HG03159 (cell line): ENCODE measurements at regions not wholly inside any gene's neighbourhood (a gene's known extent, or its start where the extent isn't known, plus 50 kb on each side); places are given as distances from the start of the nearest gene placed in this dataset.

Source experiments
- ATAC-seq: cut with Tn5 transposase; IDR thresholded peaks from one replicate; pipeline ENCODE4 v1.9.1; 2021; ENCODE audit warnings: mild to moderate bottlenecking, moderate library complexity; ENCODE audit not compliant: unreplicated experiment

DNA sequence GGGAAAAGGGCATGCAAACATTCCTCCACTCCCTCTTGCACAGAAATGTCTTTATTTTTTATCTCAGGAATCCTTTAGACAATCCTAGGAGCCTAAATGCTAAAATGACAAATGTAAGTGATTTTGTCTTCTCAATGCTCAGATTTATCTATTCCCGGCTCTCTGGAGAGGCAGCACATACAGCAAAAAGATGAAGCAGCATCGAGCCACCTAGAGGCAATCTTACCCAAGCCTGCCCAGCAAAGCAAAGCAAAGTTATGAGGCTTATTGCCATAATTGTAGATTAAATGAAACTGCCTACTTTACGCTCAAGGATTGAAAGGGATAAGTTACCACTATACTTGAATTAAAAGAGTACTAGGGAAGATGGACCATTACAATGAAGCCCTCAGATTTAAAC lies 750.4 kb upstream of the NR2F2 start:
- ATAC-seq: no peak

DNA sequence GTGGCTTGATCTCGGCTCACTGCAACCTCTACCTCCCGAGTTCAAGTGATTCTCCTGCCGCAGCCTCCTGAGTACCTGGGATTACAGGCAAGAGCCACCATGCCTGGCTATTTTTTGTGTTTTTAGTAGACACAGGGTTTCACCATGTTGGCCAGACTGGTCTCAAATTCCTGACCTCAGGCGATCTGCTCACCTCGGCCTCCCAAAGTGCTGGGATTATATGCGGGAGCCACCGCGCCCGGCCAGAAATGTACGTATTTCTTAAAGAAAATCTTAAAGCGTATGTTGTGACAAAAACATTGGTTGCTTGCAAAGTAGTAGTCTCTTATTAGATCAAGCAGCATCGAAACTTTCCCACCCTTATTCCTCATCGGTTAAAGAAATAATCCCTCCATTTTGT lies 748.9 kb upstream of the NR2F2 start:
- ATAC-seq: no peak

DNA sequence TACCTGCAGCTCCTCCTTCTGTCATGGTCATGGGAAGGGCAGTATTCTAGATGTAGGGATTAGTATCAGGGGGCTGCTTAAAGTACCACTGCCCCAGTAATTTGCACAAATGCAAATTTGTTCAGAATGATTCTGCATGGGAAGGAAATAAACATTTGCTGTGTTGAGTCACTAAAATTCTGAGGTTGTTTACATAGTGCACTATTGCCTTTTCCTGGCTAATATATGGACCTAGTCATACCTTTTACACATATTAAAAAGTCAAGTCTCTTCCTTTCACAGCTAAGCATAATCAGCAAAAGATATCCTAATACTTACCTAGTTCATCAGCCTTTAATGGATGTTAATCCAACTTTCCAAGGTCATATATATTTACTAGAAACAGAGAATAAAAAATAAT lies 746.4 kb upstream of the NR2F2 start:
- ATAC-seq: no peak

DNA sequence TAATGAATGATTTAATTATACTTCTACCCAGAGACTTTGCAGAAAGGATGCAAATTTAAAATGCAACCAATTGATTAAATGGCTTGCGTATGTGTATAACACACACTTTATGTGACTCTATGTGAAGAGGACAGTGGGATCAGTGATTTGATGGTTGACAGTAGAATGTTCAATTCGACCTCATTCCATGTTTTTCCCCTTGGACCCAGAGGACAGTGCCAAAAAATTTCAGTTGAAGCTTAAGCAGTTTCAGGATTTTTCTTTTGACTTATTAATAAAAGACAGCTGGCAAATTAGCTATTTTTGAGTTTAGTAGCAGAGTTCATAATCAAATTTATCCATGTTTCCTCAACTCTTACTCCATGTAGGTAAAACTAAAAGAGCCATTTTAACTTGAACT lies 742.4 kb upstream of the NR2F2 start:
- no peak for ATAC-seq

DNA sequence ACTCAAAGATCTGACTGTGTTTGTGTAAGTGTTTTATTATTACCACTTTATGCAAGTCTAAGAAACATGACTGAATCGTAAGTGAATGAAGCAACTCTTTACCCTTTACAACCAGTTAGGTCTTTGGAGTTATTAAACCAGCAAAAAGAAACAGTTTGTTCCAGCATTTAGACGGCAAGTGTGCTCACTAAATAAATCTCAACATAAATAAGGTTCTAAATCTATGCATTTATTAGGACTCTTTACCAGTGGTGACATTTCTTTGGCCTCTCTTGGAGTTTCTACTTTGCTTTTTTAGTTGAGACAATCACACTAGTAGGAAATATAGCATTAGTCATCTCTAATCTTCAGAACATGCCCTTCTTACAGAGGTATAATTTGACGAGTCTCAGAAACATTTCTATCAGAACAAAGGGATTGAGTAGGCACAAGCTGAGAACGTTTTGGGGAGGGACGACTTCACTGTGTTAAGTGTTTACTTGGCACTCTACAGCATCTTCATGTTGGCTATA lies 739.9 kb upstream of the NR2F2 start:
- no peak for ATAC-seq

DNA sequence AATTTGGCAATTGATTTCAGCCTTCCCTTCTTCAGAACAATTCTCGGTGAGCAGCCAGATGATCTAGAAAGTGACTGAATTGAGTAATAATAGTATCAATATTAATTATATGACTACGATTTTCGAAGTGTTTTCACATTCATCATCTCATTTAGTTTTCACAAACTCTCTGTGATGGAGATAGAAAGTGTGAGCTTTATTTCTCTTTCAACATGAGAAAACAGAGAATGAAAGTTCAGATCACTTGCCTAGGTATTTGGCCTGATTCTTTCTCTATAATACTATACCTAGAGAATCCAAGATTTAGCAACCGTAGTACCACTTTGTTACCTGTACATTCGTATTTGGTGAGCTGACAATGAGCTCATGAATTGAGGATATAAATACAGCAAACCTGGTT lies 739.2 kb upstream of the NR2F2 start:
- ATAC-seq: no peak

DNA sequence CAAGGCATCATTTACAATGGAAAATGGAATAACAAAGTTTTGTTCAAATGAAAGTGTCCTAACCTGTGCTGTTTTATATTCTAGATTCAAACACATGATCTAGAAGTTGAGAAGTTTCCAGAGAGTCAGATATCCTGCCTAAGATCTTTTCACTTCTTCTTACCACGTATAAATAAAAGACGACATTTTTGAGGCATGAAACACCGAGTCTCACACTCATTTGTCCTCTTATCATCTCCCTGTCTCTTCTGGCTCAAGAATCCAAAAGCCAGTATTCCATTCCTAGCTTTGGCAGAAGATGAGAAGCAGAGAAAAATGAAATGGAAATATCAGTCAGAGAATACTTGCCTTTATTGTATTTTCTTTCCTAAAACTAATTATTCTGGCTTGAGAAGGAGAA lies 738.6 kb upstream of the NR2F2 start:
- no peak for ATAC-seq

DNA sequence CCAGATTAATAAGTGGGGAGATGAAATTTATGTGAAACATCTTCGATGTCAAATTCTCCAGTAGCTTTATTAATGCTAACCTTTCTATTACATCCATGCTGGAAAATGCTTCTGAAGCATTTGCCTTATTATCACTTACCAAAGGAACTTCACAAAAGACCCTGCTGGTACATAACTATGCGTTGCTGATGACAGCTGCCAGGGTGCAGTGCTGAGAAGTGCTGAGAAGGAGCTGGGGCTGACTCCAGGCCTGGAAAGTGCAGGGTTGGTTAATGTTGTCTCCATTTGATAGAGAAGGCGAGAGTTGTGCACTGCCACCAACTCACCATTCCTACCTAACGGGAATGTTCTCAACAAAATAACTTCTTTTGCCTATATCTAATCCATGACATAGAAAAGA lies 736.0 kb upstream of the NR2F2 start:
- no peak for ATAC-seq

DNA sequence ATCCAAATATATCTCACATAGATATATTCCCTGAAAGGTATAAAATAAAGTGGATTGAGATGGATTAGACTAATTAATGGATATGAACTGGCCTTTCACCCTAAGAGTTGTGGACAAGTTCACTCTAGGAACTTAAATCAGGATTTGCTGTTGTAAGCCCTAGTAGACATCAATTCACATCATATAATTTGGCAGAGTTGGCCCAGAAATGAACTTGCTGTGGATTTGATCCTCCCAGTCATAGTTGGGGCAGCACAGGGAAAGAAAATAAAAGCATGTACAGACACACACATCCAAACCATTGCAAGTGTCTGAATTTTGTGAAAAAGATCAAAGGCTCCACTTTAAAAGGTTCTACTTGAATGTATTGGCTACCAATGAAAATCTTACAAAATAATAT lies 734.7 kb upstream of the NR2F2 start:
- ATAC-seq: no peak

DNA sequence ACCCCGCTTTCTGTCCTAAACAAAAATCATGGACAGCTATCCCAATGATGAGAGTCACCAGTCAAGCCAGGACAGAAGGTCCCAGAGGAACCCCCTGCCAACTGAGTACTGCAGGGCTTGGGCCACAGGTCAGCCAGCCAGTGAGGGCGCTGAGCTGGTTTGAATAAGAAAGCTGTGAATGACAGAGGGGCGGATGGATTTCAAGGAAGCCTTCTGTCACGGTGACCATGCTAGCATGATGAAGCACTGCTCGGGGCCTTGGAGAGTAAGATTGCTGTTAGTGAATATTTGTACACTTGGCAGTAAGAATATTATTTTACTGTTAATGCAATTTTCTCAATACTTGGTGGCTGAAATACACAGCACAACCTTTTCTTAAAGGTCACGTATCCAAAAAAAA lies 734.0 kb upstream of the NR2F2 start:
- ATAC-seq: no peak

DNA sequence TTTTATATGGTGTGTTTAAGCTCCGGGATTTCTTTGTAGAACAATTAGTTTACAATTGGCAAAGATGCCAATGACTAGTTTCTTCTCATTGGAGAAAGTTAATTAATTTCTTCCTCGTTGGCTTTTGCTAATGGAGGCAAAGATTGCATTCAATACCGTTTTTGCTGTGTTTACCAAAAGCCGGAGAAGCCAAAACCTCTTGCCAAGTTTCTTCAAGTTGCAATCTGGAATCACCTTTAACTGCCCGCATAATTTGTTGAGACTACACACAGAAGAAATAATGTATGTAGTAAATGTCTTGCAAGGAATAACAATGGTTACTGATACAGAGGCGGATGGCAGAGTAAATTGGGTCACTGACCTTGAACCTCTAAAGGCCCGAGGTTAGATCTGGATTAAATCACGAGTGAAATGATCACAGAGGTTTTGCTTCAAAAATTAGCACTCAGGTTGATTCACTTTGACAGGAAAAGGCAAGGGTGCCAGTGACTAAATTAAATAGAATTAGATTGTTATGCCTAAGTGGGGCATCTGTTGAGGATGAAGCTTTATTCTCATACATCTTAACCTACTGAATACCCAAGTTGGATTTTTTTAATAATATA lies 732.1 kb upstream of the NR2F2 start:
- no peak for ATAC-seq

DNA sequence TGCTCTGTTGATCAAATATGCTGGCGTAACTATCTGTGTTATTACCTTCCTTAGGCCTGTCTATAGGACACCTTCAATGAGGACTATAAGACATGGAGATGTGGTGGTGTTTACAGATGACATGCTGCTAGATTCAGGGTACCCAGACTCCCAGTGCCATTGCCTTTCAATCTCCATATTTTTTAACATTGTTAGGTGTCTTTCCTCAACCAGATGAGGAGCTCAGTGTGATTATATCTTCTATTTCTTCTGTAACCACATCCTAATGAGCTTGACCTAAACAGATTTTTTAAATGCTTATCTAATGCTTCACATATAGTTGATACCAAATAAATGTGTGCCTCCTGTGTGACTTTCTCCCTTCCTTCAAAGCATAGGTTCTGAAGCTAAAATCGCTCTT lies 730.1 kb upstream of the NR2F2 start:
- ATAC-seq: no peak

DNA sequence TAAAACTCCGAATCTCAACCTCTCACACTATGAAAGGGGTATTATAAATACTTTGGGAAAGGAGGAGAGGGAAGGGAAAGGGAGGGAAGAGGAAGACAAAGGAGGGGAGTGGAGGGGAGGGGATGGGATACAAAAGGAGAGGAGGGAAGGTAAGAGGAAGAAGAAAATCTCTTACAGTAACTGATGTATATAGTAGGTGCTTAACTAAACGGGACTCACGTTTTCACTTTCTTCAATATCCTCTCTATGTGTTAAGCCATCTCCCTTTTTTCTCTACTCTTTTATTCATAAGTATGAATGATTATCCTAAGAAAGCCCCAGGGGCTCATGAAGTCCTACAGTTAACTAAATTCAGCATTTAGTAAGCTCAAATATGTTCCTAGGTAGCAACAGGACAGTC lies 729.6 kb upstream of the NR2F2 start:
- ATAC-seq: no peak

DNA sequence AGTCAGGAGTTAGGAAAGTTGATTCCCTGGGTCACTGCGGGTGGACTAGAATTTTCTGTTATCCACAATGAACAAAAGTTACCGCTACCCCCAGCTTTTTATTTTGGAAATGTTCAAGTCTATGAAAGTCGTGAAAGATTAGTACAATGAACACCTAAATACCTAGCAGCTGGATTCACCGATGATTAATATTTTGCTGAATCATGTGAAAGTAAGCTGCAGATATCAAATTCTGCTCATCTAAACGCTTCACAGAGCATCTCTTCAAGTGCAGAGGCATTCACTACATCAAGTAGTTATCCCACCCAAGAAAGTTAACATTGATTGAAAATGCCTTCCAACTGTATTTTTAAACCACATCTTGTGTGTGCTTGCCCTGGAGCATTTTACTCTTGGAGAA lies 729.0 kb upstream of the NR2F2 start:
- no peak for ATAC-seq

DNA sequence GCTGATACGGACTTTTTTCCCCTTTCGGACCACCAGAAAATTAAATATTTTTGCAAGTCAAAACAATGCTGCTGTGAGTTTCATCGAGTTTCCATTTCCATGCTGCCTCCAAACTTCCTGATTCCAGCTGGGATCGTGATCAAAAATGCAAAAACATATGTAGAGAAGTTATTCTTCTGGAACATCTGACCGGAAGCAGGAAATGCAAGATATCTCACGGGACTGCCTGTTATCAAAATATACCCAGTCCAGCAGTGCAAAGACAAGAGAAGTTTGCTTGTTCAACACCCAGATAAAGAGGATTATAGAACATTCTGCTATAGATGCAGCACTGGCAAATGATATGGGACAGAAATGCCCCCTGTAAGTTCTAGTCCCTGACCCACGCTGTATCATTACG lies 726.7 kb upstream of the NR2F2 start:
- no peak for ATAC-seq

DNA sequence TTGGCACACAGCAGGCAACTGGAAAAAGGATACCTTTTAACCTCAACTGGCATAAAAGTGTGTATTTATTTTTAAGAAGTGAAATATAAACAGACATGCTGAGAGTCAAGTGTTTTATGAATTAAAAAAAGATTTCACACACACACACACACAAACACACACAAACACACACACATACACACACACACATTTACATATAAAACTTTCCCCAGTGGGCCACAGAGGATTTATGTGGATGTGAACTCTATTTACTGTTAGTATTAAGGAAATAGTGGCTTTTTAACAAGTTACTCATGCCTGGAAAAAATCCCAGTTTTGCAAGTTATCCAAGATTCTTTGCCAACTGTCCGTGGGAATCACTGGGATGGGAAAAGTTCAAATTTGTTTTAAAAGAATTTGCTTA lies 725.9 kb upstream of the NR2F2 start:
- ATAC-seq: no peak

DNA sequence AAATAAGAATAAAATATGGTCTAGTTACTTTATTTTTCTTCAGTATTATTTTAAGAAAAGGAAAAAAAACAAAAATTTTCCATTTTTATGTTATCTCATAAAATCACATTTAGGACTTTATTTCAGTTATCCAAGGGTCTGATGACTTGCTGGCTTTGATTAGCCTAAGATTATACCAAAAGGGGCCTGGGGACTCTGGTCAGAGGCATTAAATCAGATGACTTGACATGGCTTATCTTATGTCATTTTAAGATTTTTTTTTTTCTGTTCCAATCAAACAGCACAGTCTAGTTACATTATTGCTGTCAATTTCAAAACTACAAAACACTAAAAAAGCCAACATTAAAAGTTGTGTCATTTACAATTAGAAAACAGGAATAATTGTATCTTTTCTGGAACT lies 725.4 kb upstream of the NR2F2 start:
- no peak for ATAC-seq

DNA sequence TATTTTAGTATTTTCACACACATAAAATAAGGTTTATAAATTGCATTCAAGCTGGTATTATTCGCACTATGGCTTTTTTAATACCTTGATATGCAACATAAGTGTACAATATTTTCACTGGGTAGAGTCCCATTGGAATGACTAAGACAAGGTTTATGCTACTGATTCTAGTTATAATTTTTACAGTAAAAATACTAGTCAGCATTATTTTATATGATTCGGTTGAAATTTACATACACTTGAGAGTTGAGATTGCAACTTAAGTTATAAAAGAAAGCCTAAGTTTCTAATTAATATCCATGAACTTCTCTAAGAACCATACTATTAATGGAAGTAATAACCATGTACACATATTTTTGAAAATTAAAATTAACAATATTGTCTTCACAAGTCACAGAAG lies 723.9 kb upstream of the NR2F2 start:
- ATAC-seq: no peak

DNA sequence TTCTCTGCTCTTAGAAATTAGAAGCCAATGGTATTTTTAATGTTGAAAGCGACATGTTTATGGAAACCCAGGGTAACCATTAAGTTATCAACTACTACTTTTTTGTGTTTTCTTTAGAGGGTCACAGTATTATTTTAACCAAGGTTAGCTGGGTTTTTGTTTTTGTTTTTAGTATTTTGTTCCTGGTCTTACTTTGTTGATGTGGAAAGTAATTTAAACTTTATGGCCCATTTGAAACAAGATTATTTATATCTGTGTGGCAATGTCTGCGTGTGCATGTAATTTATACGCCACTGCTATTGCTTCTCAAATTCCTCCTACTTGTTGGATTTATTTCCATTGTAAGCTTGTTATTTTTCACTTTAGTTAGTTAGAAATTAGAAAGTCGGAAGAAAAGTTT lies 722.1 kb upstream of the NR2F2 start:
- no peak for ATAC-seq

DNA sequence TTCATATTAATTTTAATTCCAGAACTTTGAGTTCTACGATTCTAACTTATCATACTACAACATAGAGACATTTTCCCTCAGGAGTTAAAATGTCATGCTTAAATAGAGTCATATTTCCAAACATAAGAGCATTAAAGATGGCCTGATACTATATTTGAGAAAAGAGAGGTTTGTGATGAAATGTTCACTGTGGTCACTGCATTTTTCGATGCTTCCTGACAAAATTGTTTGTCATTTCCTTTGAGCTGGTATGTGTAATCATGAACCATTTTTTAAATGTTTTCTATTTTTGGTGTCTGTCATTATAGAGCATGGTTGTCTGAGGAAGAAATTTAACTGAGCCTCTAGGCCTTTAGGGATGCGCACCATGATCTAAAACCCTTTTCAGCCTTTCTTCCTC lies 721.4 kb upstream of the NR2F2 start:
- no peak for ATAC-seq

DNA sequence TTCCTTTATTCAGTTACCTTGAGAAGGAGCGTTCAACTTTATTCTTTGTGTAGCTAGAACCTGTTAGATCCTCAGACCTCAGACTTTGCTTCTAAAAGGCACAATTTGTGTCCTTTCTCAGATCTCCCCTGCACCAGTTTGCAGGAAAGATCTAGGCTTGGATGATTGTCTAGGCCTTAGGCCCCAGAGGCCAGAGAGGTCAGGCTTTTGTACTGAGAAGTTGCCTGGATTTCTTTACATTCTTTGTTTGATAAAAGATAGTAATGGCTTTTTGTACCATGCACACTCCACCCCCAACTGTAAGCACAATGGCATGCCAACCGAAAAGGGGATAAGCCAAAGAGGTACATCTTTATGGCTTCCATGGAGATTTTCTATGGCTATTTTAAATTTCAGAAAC lies 719.6 kb upstream of the NR2F2 start:
- no peak for ATAC-seq

DNA sequence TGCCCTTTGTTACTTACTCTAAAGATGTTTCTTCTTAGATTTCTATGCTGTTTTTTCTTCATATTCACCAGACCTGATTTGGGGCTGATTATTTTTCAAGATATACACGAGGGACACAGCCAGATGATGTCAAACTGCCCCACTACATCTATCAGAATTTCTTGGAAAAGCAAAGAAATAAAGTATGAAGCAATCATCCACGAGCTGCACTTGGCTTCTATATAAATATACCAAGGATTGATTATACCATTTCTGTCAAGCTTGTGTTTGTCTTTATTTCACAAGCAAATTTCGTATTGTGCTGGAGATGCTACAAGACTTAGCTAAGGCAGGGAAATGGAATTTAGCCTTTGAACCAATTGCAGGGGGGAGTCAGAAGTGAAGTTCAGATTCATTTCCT lies 715.1 kb upstream of the NR2F2 start:
- ATAC-seq: no peak

DNA sequence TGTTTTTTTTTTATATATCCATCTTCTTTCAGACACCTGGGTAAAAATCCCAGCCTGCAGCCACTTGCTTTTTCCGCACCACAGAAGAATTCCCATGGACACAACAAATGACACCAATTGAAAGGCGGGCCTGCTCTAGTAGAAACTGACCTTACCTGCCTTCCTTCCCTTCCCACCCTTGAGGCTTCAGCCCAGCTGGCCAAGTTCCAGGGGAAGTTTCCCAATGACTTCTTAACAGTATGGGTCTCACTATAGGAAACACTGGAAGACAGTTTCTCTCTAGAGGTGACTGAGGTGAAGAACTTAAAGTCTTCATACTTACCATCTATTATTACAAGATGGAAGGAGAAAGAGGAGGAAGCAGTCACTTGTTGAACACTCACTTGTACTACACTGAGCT lies 714.2 kb upstream of the NR2F2 start:
- no peak for ATAC-seq
